IMR-90 (cell line): ENCODE measurements at regions not wholly inside any gene's neighbourhood (a gene's known extent, or its start where the extent isn't known, plus 50 kb on each side); places are given as distances from the start of the nearest gene placed in this dataset.

Source experiments
- ATAC-seq: fragments of 200-7000 bp; cut with Tn5 transposase; 2 replicates; pipeline ENCODE4 v1.9.1; 2020; ENCODE audit warnings: low read depth, mild to moderate bottlenecking, moderate library complexity
- BruUV-seq: library from RNA; stranded (reverse); fragments of 400-500 nt; replicated peaks from 2 replicates; lab custom pipeline; 2021; lab: Mats Ljungman, UMichigan
- CTCF ChIA-PET: fragments of 300-600 bp; formaldehyde crosslinking; extraction: SDS; loops from one replicate; lab custom pipeline; 2021; ENCODE audit warnings: antibody characterized with exemption; lab: Yijun Ruan, JAX
- POLR2A ChIA-PET: fragments of 300-600 bp; sonication (Branson Sonifier 250); formaldehyde crosslinking; loops from one replicate; lab custom pipeline; 2022; ENCODE audit warnings: antibody characterized with exemption; ENCODE audit not compliant: unreplicated experiment; lab: Charles Lee
- DNase-seq: peaks from one replicate; pipeline ENCODE4 v3.0.0; 2013
- H2AFZ ChIP-seq: replicated peaks from 2 replicates; pipeline ENCODE3; 2013; ENCODE audit warnings: low read length, mild to moderate bottlenecking; ENCODE audit not compliant: poor library complexity
- H2AK5ac ChIP-seq: 2 replicates; pipeline ENCODE4 v1.6.1; 2013; ENCODE audit warnings: low read depth, low read length, inconsistent platforms
- H2AK9ac ChIP-seq: replicated peaks from 2 replicates; pipeline ENCODE3; 2013; ENCODE audit warnings: mild to moderate bottlenecking, low read depth, low read length, moderate library complexity; ENCODE audit not compliant: poor library complexity
- H2BK120ac ChIP-seq: 2 replicates; pipeline ENCODE4 v1.6.1; 2013; ENCODE audit warnings: low read depth, low read length, inconsistent platforms
- H2BK15ac ChIP-seq: 3 replicates; pipeline ENCODE4 v1.6.1; 2013; ENCODE audit warnings: low read depth, low read length, inconsistent platforms
- H2BK20ac ChIP-seq: 2 replicates; pipeline ENCODE4 v1.6.1; 2013; ENCODE audit warnings: low read depth, mild to moderate bottlenecking, inconsistent platforms, low read length, moderate library complexity
- H2BK5ac ChIP-seq: 2 replicates; pipeline ENCODE4 v1.6.1; 2013; ENCODE audit warnings: mild to moderate bottlenecking, low read depth, low read length, inconsistent platforms; ENCODE audit not compliant: poor library complexity, severe bottlenecking
- H3K14ac ChIP-seq: replicated peaks from 2 replicates; pipeline ENCODE4 v1.6.1; 2013; ENCODE audit warnings: low read depth, low read length, inconsistent platforms
- H3K18ac ChIP-seq: 2 replicates; pipeline ENCODE4 v1.6.1; 2013; ENCODE audit warnings: low read depth, low read length, control low read depth
- H3K23ac ChIP-seq: 2 replicates; pipeline ENCODE4 v1.6.1; 2013; ENCODE audit warnings: low read depth, low read length, inconsistent platforms
- H3K27ac ChIP-seq: 2 replicates; pipeline ENCODE4 v1.5.1; 2013; ENCODE audit warnings: mild to moderate bottlenecking, control low read depth, low read length; ENCODE audit not compliant: insufficient read depth
- H3K27me3 ChIP-seq: 2 replicates; pipeline ENCODE4 v1.6.1; 2013; ENCODE audit warnings: low read length; ENCODE audit not compliant: control insufficient read depth, insufficient read depth
- H3K36me3 ChIP-seq: 2 replicates; pipeline ENCODE4 v1.6.1; 2013; ENCODE audit warnings: low read length, mixed read lengths; ENCODE audit not compliant: control insufficient read depth, insufficient read depth
- H3K4ac ChIP-seq: 2 replicates; pipeline ENCODE4 v1.6.1; 2013; ENCODE audit warnings: low read depth, low read length, inconsistent platforms
- H3K4me1 ChIP-seq: 2 replicates; pipeline ENCODE4 v1.6.1; 2013; ENCODE audit warnings: low read length, mixed read lengths; ENCODE audit not compliant: control insufficient read depth, insufficient read depth
- H3K4me2 ChIP-seq: 2 replicates; pipeline ENCODE4 v1.6.1; 2013; ENCODE audit warnings: low read depth, mild to moderate bottlenecking, control low read depth, low read length, moderate library complexity
- H3K4me3 ChIP-seq: 2 replicates; pipeline ENCODE4 v1.5.1; 2013; ENCODE audit warnings: low read depth, mild to moderate bottlenecking, control low read depth, low read length, moderate library complexity; ENCODE audit not compliant: insufficient read depth
- H3K56ac ChIP-seq: 2 replicates; pipeline ENCODE4 v1.6.1; 2013; ENCODE audit warnings: low read length, inconsistent platforms; ENCODE audit not compliant: insufficient read depth; ENCODE audit errors: extremely low read depth
- H3K79me1 ChIP-seq, 2 experiments: 2 replicates each; pipeline ENCODE4 v1.6.1; 2013; ENCODE audit warnings: low read length in 2 of 2, inconsistent platforms in 1 of 2, low read depth in 1 of 2
- H3K9ac ChIP-seq: 2 replicates; pipeline ENCODE4 v1.6.1; 2013; ENCODE audit warnings: low read depth, low read length, control low read depth
- H3K9me1 ChIP-seq: 2 replicates; pipeline ENCODE4 v1.6.1; 2013; ENCODE audit warnings: low read length, inconsistent platforms; ENCODE audit not compliant: insufficient read depth
- H3K9me3 ChIP-seq: 2 replicates; pipeline ENCODE4 v1.6.1; 2013; ENCODE audit warnings: low read length; ENCODE audit not compliant: control insufficient read depth, insufficient read depth
- H4K20me1 ChIP-seq: 2 replicates; pipeline ENCODE4 v1.6.1; 2013; ENCODE audit warnings: low read length, inconsistent platforms; ENCODE audit not compliant: insufficient read depth
- H4K5ac ChIP-seq: 2 replicates; pipeline ENCODE4 v1.6.1; 2013; ENCODE audit warnings: mild to moderate bottlenecking, low read depth, low read length, control low read depth
- H4K8ac ChIP-seq, 2 experiments: 2 replicates each; pipeline ENCODE4 v1.6.1; 2013; ENCODE audit warnings: low read depth in 2 of 2, low read length in 2 of 2, control low read depth in 1 of 2, inconsistent platforms in 1 of 2
- H4K91ac ChIP-seq: 2 replicates; pipeline ENCODE4 v1.6.1; 2013; ENCODE audit warnings: low read depth, low read length, inconsistent platforms; ENCODE audit not compliant: insufficient read depth
- BHLHE40 ChIP-seq: fragments of 150-350 bp; IDR thresholded peaks from 2 replicates; pipeline ENCODE4 v1.6.1; 2016; ENCODE audit warnings: mild to moderate bottlenecking, low read depth, low read length
- CEBPB ChIP-seq: IDR thresholded peaks from 2 replicates; pipeline ENCODE4 v1.6.1; 2012; ENCODE audit warnings: low read depth, low read length, improper control_type of control experiment
- CHD1 ChIP-seq: IDR thresholded peaks from 2 replicates; pipeline ENCODE4 v1.6.1; 2012; ENCODE audit warnings: low read depth, low read length, improper control_type of control experiment
- FOS ChIP-seq: fragments of 150-350 bp; IDR thresholded peaks from 2 replicates; pipeline ENCODE4 v1.6.1; 2016; ENCODE audit warnings: low read depth, low read length
- MXI1 ChIP-seq: IDR thresholded peaks from 2 replicates; pipeline ENCODE4 v1.6.1; 2012; ENCODE audit warnings: low read depth, mild to moderate bottlenecking, low read length, moderate library complexity, borderline replicate concordance
- RCOR1 ChIP-seq: IDR thresholded peaks from 2 replicates; pipeline ENCODE4 v1.6.1; 2012; ENCODE audit warnings: mild to moderate bottlenecking, low read length, improper control_type of control experiment; ENCODE audit not compliant: insufficient replicate concordance
- SMC3 ChIP-seq: fragments of 150-350 bp; IDR thresholded peaks from 2 replicates; pipeline ENCODE4 v1.6.1; 2016; ENCODE audit warnings: low read depth, mild to moderate bottlenecking, antibody characterized with exemption, low read length, moderate library complexity
- WGBS, 2 experiments: methylation state at CpG; one replicate each; pipeline versions ENCODE4 v1.1.5 to v1.1.7; 2013; ENCODE audit warnings: missing lambda C conversion rate in 2 of 2; ENCODE audit not compliant: insufficient read length in 1 of 2; ENCODE audit errors: extremely low coverage in 2 of 2; 5-methylcytosine and 5-hydroxymethylcytosine counted together
- dilution Hi-C: fragments of 300-500 bp; cut with HindIII; formaldehyde crosslinking; loops from one replicate; pipeline ENCODE4 v1.14.3; 2018; ENCODE audit warnings: low sequenced_read_pairs; ENCODE audit not compliant: unreplicated experiment
- in situ Hi-C: fragments of 300-500 bp; cut with MboI; formaldehyde crosslinking; loops from 3 replicates; pipeline ENCODE4 v1.14.3; 2019; ENCODE audit warnings: low sequenced_read_pairs, inconsistent platforms, mixed read lengths
- intact Hi-C: fragments of 100-400 bp; cut with micrococcal nuclease; formaldehyde crosslinking; loops from 2 replicates; pipeline ENCODE4 v1.10.0; 2022
- TF ChIP-seq, protein P1 (sequence below): fragments of 150-350 bp; IDR thresholded peaks from 2 replicates; pipeline ENCODE4 v1.6.1; 2016; ENCODE audit warnings: low read depth, mild to moderate bottlenecking, low read length, moderate library complexity, borderline replicate concordance
- TF ChIP-seq, protein P2 (sequence below): fragments of 150-350 bp; IDR thresholded peaks from 2 replicates; pipeline ENCODE4 v1.6.1; 2017; ENCODE audit warnings: mild to moderate bottlenecking, antibody characterized with exemption, low read length, low read depth

GRCh38 chr2:12051831-12052230 lies 305.4 kb downstream of the LPIN1 start:
- no peaks in the 10 kb centered on the region for H3K36me3 ChIP-seq
- peak overlapping the region; percentile 11 for H3K4me2 ChIP-seq
- CTCF ChIA-PET, result interaction anchor here (1.0 kb wide), 1 partner anchor 665 kb away, joined by 3 read pairs; the partner anchor contains the start of gene TRIB2
- H3K4me1 ChIP-seq, result peaks cover 2% of the 10 kb centered on the region; the same call in 1 of the 2 replicates
- intact Hi-C loops (loop anchor here (2.0 to 10.0 kb wide), 5 partner anchors 123 to 665 kb away; partner anchors contain the start of gene TRIB2), in situ Hi-C loops (no loop called here), dilution Hi-C loops (no loop called here)
- H2AFZ ChIP-seq, result no peak overlapping the region
- POLR2A ChIA-PET, result no interaction called here
- no peaks in the 10 kb centered on the region for H3K79me1 ChIP-seq
- no peak for TF ChIP-seq MXI1
- no peak for TF ChIP-seq RCOR1
- no peak for TF ChIP-seq SMC3
- TF ChIP-seq CEBPB, result peak; percentile 88
- TF ChIP-seq CHD1, result no peak
- TF ChIP-seq, protein P1, sequence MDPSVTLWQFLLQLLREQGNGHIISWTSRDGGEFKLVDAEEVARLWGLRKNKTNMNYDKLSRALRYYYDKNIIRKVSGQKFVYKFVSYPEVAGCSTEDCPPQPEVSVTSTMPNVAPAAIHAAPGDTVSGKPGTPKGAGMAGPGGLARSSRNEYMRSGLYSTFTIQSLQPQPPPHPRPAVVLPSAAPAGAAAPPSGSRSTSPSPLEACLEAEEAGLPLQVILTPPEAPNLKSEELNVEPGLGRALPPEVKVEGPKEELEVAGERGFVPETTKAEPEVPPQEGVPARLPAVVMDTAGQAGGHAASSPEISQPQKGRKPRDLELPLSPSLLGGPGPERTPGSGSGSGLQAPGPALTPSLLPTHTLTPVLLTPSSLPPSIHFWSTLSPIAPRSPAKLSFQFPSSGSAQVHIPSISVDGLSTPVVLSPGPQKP, result no peak
- TF ChIP-seq FOS, result peak; percentile 74
- TF ChIP-seq, protein P2, sequence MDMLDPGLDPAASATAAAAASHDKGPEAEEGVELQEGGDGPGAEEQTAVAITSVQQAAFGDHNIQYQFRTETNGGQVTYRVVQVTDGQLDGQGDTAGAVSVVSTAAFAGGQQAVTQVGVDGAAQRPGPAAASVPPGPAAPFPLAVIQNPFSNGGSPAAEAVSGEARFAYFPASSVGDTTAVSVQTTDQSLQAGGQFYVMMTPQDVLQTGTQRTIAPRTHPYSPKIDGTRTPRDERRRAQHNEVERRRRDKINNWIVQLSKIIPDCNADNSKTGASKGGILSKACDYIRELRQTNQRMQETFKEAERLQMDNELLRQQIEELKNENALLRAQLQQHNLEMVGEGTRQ, result no peak
- peak; percentile 15; the same call in 1 of the 2 replicates for TF ChIP-seq BHLHE40
- H3K27me3 ChIP-seq, result no peaks in the 10 kb centered on the region
- peak; percentile 87 for DNase-seq
- H2BK5ac ChIP-seq, result peak overlapping the region; percentile 73
- H4K8ac ChIP-seq, result no peak overlapping the region
- no peak overlapping the region for H2AK9ac ChIP-seq
- H2BK120ac ChIP-seq, result peak overlapping the region; percentile 86
- H3K4me3 ChIP-seq, result no peak overlapping the region
- 0 out of 2 replicates have a peak overlapping the region, but pooled peaks have one; percentile 60 for H3K14ac ChIP-seq
- H3K23ac ChIP-seq, result peak overlapping the region; percentile 85; the same call in 1 of the 2 replicates
- H3K9ac ChIP-seq, result no peak overlapping the region
- peak overlapping the region; percentile 13; the same call in 1 of the 2 replicates for H4K5ac ChIP-seq
- peak overlapping the region; percentile 50; the same call in 1 of the 2 replicates for H3K27ac ChIP-seq
- peak overlapping the region; percentile 73; the same call in 1 of the 2 replicates for H3K4ac ChIP-seq
- H3K9me3 ChIP-seq, result no peaks in the 10 kb centered on the region
- WGBS, 2 experiments, result no CpG with 5 or more reads among the region's 2 CpGs
- no peak overlapping the region for H2AK5ac ChIP-seq
- H3K56ac ChIP-seq, result no peak overlapping the region
- BruUV-seq, result no TSS peak
- peak overlapping the region; percentile 86 for H2BK20ac ChIP-seq
- H3K18ac ChIP-seq, result peak overlapping the region; percentile 12; the same call in 1 of the 2 replicates
- ATAC-seq, result peak; percentile 67
- peak overlapping the region; percentile 92 for H2BK15ac ChIP-seq
- H3K9me1 ChIP-seq, result peaks cover 4% of the 10 kb centered on the region; the same call in 1 of the 2 replicates
- H4K20me1 ChIP-seq, result no peaks in the 10 kb centered on the region
- H4K91ac ChIP-seq, result peak overlapping the region; percentile 52; the same call in 1 of the 2 replicates
